ENCODE measurements at regions not wholly inside any gene's neighbourhood (a gene's known extent, or its start where the extent isn't known, plus 50 kb on each side); places are given as distances from the start of the nearest gene placed in this dataset.
"Not testable (repeated sequence)": the region's sequence is repeated elsewhere in the genome, so short reads cannot be mapped to it uniquely, and the experiment has no call there.

- no peak for DNase-seq (ENCODE audit: low spot score)
Measured at GRCh38 chr12:67077617-67078016, 191.5 kb upstream of the CAND1 start.

- DNase-seq (ENCODE audit: low spot score), result no peak
Measured at GRCh38 chr12:67078957-67079356, 190.2 kb upstream of the CAND1 start.

GRCh38 chr12:67080637-67081036 is 188.5 kb upstream of the CAND1 start:
- no peak for DNase-seq (ENCODE audit: low spot score)

- DNase-seq (ENCODE audit: low spot score), result no peak
Measured at GRCh38 chr12:67082221-67082620, 186.9 kb upstream of the CAND1 start.

- no peak for DNase-seq (ENCODE audit: low spot score)
Measured at GRCh38 chr12:67085699-67086098, 183.5 kb upstream of the CAND1 start.

GRCh38 chr12:67086116-67086515 is 183.0 kb upstream of the CAND1 start:
- no peak for DNase-seq (ENCODE audit: low spot score)

- no peak for DNase-seq (ENCODE audit: low spot score)
Measured at GRCh38 chr12:67088401-67089118, 180.6 kb upstream of the CAND1 start.

- DNase-seq (ENCODE audit: low spot score), result no peak
Measured at GRCh38 chr12:67091204-67091603, 178.0 kb upstream of the CAND1 start.

GRCh38 chr12:67091678-67092077 is 177.5 kb upstream of the CAND1 start:
- no peak for DNase-seq (ENCODE audit: low spot score)

GRCh38 chr12:67092934-67093333 is 176.2 kb upstream of the CAND1 start:
- not testable (repeated sequence) for DNase-seq (ENCODE audit: low spot score)

- DNase-seq (ENCODE audit: low spot score), result no peak
Measured at GRCh38 chr12:67096533-67097318, 172.4 kb upstream of the CAND1 start.

- DNase-seq (ENCODE audit: low spot score), result no peak
Measured at GRCh38 chr12:67099858-67100257, 169.3 kb upstream of the CAND1 start.

- no peak for DNase-seq (ENCODE audit: low spot score)
Measured at GRCh38 chr12:67103521-67103920, 165.6 kb upstream of the CAND1 start.

- DNase-seq (ENCODE audit: low spot score), result no peak
Measured at GRCh38 chr12:67107235-67107634, 161.9 kb upstream of the CAND1 start.

GRCh38 chr12:67107751-67108269 is 161.3 kb upstream of the CAND1 start:
- no peak for DNase-seq (ENCODE audit: low spot score)

GRCh38 chr12:67110345-67110744 is 158.8 kb upstream of the CAND1 start:
- not testable (repeated sequence) for DNase-seq (ENCODE audit: low spot score)

GRCh38 chr12:67111182-67111581 is 158.0 kb upstream of the CAND1 start:
- no peak for DNase-seq (ENCODE audit: low spot score)

GRCh38 chr12:67112586-67112985 is 156.6 kb upstream of the CAND1 start:
- no peak for DNase-seq (ENCODE audit: low spot score)

GRCh38 chr12:67116134-67116533 is 153.0 kb upstream of the CAND1 start:
- no peak for DNase-seq (ENCODE audit: low spot score)

- no peak for DNase-seq (ENCODE audit: low spot score)
Measured at GRCh38 chr12:67122584-67122983, 146.6 kb upstream of the CAND1 start.

GRCh38 chr12:67137256-67137655 is 131.9 kb upstream of the CAND1 start:
- DNase-seq (ENCODE audit: low spot score), result no peak

GRCh38 chr12:67141296-67142018 is 127.7 kb upstream of the CAND1 start:
- DNase-seq (ENCODE audit: low spot score), result no peak

- no peak for DNase-seq (ENCODE audit: low spot score)
Measured at GRCh38 chr12:67145692-67146091, 123.5 kb upstream of the CAND1 start.
